ENCODE measurements at regions not wholly inside any gene's neighbourhood (a gene's known extent, or its start where the extent isn't known, plus 50 kb on each side); places are given as distances from the start of the nearest gene placed in this dataset.

DNA sequence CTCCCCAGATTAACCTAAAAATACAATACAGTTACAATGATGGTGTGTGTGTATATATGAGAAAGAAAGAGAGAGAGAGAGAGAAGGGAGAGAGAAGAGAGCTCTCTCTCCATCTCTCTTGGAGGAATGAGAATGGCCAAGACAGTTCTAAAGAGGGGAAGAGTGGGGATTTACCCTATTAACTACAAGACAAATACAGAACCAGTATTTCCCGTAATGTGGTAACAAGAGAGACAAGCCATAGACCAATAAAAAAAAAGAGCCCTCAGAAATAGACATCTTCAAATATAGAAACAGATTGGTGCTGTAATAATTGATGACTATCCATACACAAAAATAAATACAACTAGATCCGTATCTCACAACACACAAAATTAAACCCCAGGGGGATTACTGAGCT lies 87.0 kb downstream of the NSMCE3 start:
- Histone ChIP-seq H3K27me3 (ENCODE audit: insufficient read depth, low read length) (no peaks in the 10 kb centered on the region), H3K4me1 (ENCODE audit: insufficient read depth, low read length) (no peaks in the 10 kb centered on the region), H3K27ac (ENCODE audit: low read length) (no peak overlapping the region), H3K36me3 (ENCODE audit: insufficient read depth, low read depth, low read length) (no peaks in the 10 kb centered on the region), H3K9ac (ENCODE audit: low read depth, low read length) (no peak overlapping the region), H3K4me3 (ENCODE audit: low read length) (no peak overlapping the region), H3K9me3 (ENCODE audit: insufficient read depth, low read depth, low read length) (no peaks in the 10 kb centered on the region)

DNA sequence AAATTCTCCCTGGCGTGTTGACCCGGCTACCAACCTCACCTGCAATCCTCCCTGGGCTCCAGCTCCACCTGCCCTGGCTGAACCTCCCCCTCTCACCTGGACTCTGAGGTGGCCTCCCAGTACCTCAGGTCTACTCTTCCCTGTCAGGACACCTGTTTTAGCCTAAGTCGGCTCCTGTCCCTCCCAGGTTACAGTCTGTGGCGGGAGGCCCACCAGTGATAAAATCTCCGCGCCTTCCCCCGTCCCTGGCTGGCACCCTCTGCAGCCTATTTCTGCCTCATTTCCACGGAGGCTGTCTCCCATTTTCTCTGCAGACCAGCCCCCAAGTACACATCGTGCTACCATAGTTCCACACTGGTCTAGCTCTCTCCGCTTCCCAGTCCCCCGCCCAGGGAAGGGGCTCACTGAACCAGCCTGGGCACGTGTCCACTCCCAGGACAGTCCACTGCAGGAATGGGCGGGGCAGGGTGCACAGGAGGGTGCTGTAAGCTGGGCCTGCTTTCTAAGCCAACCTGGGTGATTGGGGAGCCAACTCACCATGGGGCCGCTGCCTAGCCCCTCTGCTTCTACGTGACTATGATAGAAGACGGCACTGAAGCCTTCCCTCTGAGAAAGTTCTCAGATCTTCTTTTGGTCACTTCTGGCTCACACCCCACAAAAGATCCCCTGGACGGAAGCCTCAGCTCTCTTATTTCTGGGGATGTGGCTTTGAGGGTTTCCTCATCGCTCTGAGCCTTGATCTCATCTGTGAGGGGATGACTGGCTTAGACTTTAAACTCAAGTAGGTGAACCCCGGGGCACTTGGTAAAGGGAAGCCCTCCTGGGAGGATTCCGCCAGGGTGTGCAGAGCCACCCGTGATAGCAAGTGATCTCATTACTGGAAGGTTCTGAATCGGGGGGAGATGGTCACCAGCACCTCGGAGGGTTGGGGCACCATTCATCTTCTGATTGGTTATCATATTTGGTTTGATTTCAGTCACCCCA lies 96.6 kb downstream of the NSMCE3 start:
- no peaks in the 10 kb centered on the region for H3K9me3 ChIP-seq (ENCODE audit: insufficient read depth, low read depth, low read length)
- no peaks in the 10 kb centered on the region for H3K36me3 ChIP-seq (ENCODE audit: insufficient read depth, low read depth, low read length)
- no peak overlapping the region for H3K9ac ChIP-seq (ENCODE audit: low read depth, low read length)
- H3K4me1 ChIP-seq (ENCODE audit: insufficient read depth, low read length) = no peaks in the 10 kb centered on the region
- no peak overlapping the region for H3K4me3 ChIP-seq (ENCODE audit: low read length)
- H3K27ac ChIP-seq (ENCODE audit: low read length) = no peak overlapping the region
- no peaks in the 10 kb centered on the region for H3K27me3 ChIP-seq (ENCODE audit: insufficient read depth, low read length)

DNA sequence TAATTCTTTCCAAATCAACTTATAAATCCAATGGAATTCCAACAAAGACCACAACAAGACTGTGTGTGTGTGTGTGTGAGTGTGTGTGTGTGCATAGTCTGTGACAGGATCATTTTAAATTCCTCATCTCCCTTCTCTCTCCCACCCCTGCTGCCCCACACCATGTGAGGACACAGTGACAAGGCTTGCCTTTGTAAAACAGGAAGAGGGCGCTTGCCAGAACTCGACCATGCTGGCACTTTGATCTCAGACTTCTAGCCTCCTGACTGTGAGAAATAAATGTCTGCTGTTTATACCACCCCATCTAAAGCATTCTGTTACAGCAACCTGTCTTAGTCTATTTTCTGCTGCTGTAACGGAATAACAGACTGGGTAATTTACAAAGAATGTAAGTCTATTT lies 99.1 kb downstream of the NSMCE3 start:
- no peak overlapping the region for H3K4me3 ChIP-seq (ENCODE audit: low read length)

More for the DNA sequence above, 99.1 kb downstream of the NSMCE3 start:
- H3K9ac ChIP-seq (ENCODE audit: low read depth, low read length) = no peak overlapping the region
- H3K27me3 ChIP-seq (ENCODE audit: insufficient read depth, low read length) = no peaks in the 10 kb centered on the region
- H3K27ac ChIP-seq (ENCODE audit: low read length) = no peak overlapping the region
- no peaks in the 10 kb centered on the region for H3K4me1 ChIP-seq (ENCODE audit: insufficient read depth, low read length)
- H3K9me3 ChIP-seq (ENCODE audit: insufficient read depth, low read depth, low read length) = no peaks in the 10 kb centered on the region
- no peaks in the 10 kb centered on the region for H3K36me3 ChIP-seq (ENCODE audit: insufficient read depth, low read depth, low read length)
